ENCODE measurements at regions not wholly inside any gene's neighbourhood (a gene's known extent, or its start where the extent isn't known, plus 50 kb on each side); places are given as distances from the start of the nearest gene placed in this dataset.

GRCh38 chr9:11893331-11893730 lies 799.9 kb upstream of the TYRP1 start:
- no peak overlapping the region for H3K27ac Mint-ChIP-seq
- no peaks in the 10 kb centered on the region for H3K36me3 Mint-ChIP-seq
- DNase-seq (ENCODE audit: low spot score in 2 of 2) = no peak
- peaks cover 29% of the 10 kb centered on the region for H3K9me3 Mint-ChIP-seq
- no peaks in the 10 kb centered on the region for H3K4me1 Mint-ChIP-seq
- no peak overlapping the region for H3K4me3 Mint-ChIP-seq
- no peak for ATAC-seq

GRCh38 chr9:11894136-11894535 lies 799.0 kb upstream of the TYRP1 start:
- H3K4me3 Mint-ChIP-seq = no peak overlapping the region
- no peaks in the 10 kb centered on the region for H3K4me1 Mint-ChIP-seq
- H3K9me3 Mint-ChIP-seq = peaks cover 29% of the 10 kb centered on the region
- no peak for DNase-seq (ENCODE audit: low spot score in 2 of 2)
- H3K27ac Mint-ChIP-seq = no peak overlapping the region
- ATAC-seq = no peak
- no peaks in the 10 kb centered on the region for H3K36me3 Mint-ChIP-seq

GRCh38 chr9:11902610-11903009 lies 790.6 kb upstream of the TYRP1 start:
- Mint-ChIP-seq H3K9me3 (peaks cover 8% of the 10 kb centered on the region), H3K36me3 (no peaks in the 10 kb centered on the region), H3K27ac (no peak overlapping the region), H3K4me1 (no peaks in the 10 kb centered on the region), H3K4me3 (no peak overlapping the region)
- DNase-seq (ENCODE audit: low spot score in 2 of 2) (no peak), ATAC-seq (no peak)

GRCh38 chr9:11915699-11916098 lies 777.5 kb upstream of the TYRP1 start:
- Mint-ChIP-seq H3K4me1 (no peaks in the 10 kb centered on the region), H3K4me3 (no peak overlapping the region), H3K36me3 (no peaks in the 10 kb centered on the region), H3K27ac (no peak overlapping the region), H3K9me3 (peaks cover 21% of the 10 kb centered on the region)
- DNase-seq (ENCODE audit: low spot score in 2 of 2) = no peak
- no peak for ATAC-seq

- no peak overlapping the region for H3K4me3 Mint-ChIP-seq
- H3K36me3 Mint-ChIP-seq = no peaks in the 10 kb centered on the region
- peaks cover 13% of the 10 kb centered on the region for H3K9me3 Mint-ChIP-seq
- DNase-seq (ENCODE audit: low spot score in 2 of 2) (no peak), ATAC-seq (no peak)
- H3K27ac Mint-ChIP-seq = no peak overlapping the region
- no peaks in the 10 kb centered on the region for H3K4me1 Mint-ChIP-seq
These were observed 764.3 kb upstream of the TYRP1 start for GRCh38 chr9:11928871-11929321.

GRCh38 chr9:11931109-11931508 lies 762.1 kb upstream of the TYRP1 start:
- no peak for DNase-seq (ENCODE audit: low spot score in 2 of 2)
- Mint-ChIP-seq H3K36me3 (no peaks in the 10 kb centered on the region), H3K4me3 (no peak overlapping the region), H3K9me3 (peaks cover 16% of the 10 kb centered on the region), H3K27ac (no peak overlapping the region), H3K4me1 (no peaks in the 10 kb centered on the region)
- ATAC-seq = no peak

GRCh38 chr9:11931751-11932150 lies 761.4 kb upstream of the TYRP1 start:
- Mint-ChIP-seq H3K4me1 (no peaks in the 10 kb centered on the region), H3K4me3 (no peak overlapping the region), H3K36me3 (no peaks in the 10 kb centered on the region), H3K9me3 (peaks cover 20% of the 10 kb centered on the region), H3K27ac (no peak overlapping the region)
- no peak for DNase-seq (ENCODE audit: low spot score in 2 of 2)
- ATAC-seq = no peak

GRCh38 chr9:11933926-11934325 lies 759.3 kb upstream of the TYRP1 start:
- DNase-seq (ENCODE audit: low spot score in 2 of 2) = no peak

GRCh38 chr9:11946531-11946930 lies 746.7 kb upstream of the TYRP1 start:
- Mint-ChIP-seq H3K4me1 (no peaks in the 10 kb centered on the region), H3K9me3 (peaks cover 21% of the 10 kb centered on the region), H3K4me3 (no peak overlapping the region), H3K36me3 (no peaks in the 10 kb centered on the region), H3K27ac (no peak overlapping the region)
- no peak for DNase-seq (ENCODE audit: low spot score in 2 of 2)
- ATAC-seq = no peak

More at GRCh38 chr9:11933926-11934325, 759.3 kb upstream of the TYRP1 start:
- ATAC-seq = no peak
- Mint-ChIP-seq H3K9me3 (peaks cover 19% of the 10 kb centered on the region), H3K4me3 (no peak overlapping the region), H3K36me3 (no peaks in the 10 kb centered on the region), H3K27ac (no peak overlapping the region), H3K4me1 (no peaks in the 10 kb centered on the region)

GRCh38 chr9:11962327-11962726 lies 730.9 kb upstream of the TYRP1 start:
- Mint-ChIP-seq H3K27ac (no peak overlapping the region), H3K4me1 (no peaks in the 10 kb centered on the region)

GRCh38 chr9:11966786-11967185 lies 726.4 kb upstream of the TYRP1 start:
- Mint-ChIP-seq H3K36me3 (no peaks in the 10 kb centered on the region), H3K4me3 (no peak overlapping the region), H3K4me1 (no peaks in the 10 kb centered on the region), H3K9me3 (peaks cover 26% of the 10 kb centered on the region), H3K27ac (no peak overlapping the region)
- no peak for DNase-seq (ENCODE audit: low spot score in 2 of 2)
- ATAC-seq = no peak

More at GRCh38 chr9:11962327-11962726, 730.9 kb upstream of the TYRP1 start:
- Mint-ChIP-seq H3K4me3 (no peak overlapping the region), H3K9me3 (peaks cover 31% of the 10 kb centered on the region), H3K36me3 (no peaks in the 10 kb centered on the region)
- DNase-seq (ENCODE audit: low spot score in 2 of 2) (no peak), ATAC-seq (no peak)

GRCh38 chr9:11968631-11969030 lies 724.6 kb upstream of the TYRP1 start:
- Mint-ChIP-seq H3K27ac (no peak overlapping the region), H3K9me3 (peaks cover 28% of the 10 kb centered on the region), H3K4me1 (no peaks in the 10 kb centered on the region), H3K36me3 (no peaks in the 10 kb centered on the region), H3K4me3 (no peak overlapping the region)
- ATAC-seq (no peak), DNase-seq (ENCODE audit: low spot score in 2 of 2) (no peak)

GRCh38 chr9:11973011-11973410 lies 720.2 kb upstream of the TYRP1 start:
- H3K36me3 Mint-ChIP-seq = no peaks in the 10 kb centered on the region
- DNase-seq (ENCODE audit: low spot score in 2 of 2) (no peak), ATAC-seq (no peak)
- H3K4me3 Mint-ChIP-seq = no peak overlapping the region
- no peaks in the 10 kb centered on the region for H3K4me1 Mint-ChIP-seq
- H3K27ac Mint-ChIP-seq = no peak overlapping the region
- peaks cover 13% of the 10 kb centered on the region for H3K9me3 Mint-ChIP-seq

- H3K4me1 Mint-ChIP-seq = no peaks in the 10 kb centered on the region
- H3K4me3 Mint-ChIP-seq = no peak overlapping the region
- DNase-seq (ENCODE audit: low spot score in 2 of 2) (no peak), ATAC-seq (no peak)
- no peaks in the 10 kb centered on the region for H3K36me3 Mint-ChIP-seq
- H3K27ac Mint-ChIP-seq = no peak overlapping the region
- H3K9me3 Mint-ChIP-seq = peaks cover 13% of the 10 kb centered on the region
These were observed 719.7 kb upstream of the TYRP1 start for GRCh38 chr9:11973511-11973910.

- H3K27ac Mint-ChIP-seq = no peak overlapping the region
- no peak for DNase-seq (ENCODE audit: low spot score in 2 of 2)
- no peaks in the 10 kb centered on the region for H3K4me1 Mint-ChIP-seq
- peaks cover 16% of the 10 kb centered on the region for H3K9me3 Mint-ChIP-seq
- no peak overlapping the region for H3K4me3 Mint-ChIP-seq
- no peak for ATAC-seq
- H3K36me3 Mint-ChIP-seq = no peaks in the 10 kb centered on the region
These were observed 700.3 kb upstream of the TYRP1 start for GRCh38 chr9:11992866-11993265.

- Mint-ChIP-seq H3K9me3 (peaks cover 30% of the 10 kb centered on the region), H3K27ac (no peak overlapping the region)
- ATAC-seq = no peak
These were observed 678.7 kb upstream of the TYRP1 start for GRCh38 chr9:12014488-12014887.

GRCh38 chr9:12054235-12054634 lies 639.0 kb upstream of the TYRP1 start:
- Mint-ChIP-seq H3K9me3 (peaks cover 34% of the 10 kb centered on the region), H3K4me3 (no peak overlapping the region), H3K4me1 (no peaks in the 10 kb centered on the region), H3K36me3 (no peaks in the 10 kb centered on the region), H3K27ac (no peak overlapping the region)
- DNase-seq (ENCODE audit: low spot score in 2 of 2) (no peak), ATAC-seq (no peak)

More at GRCh38 chr9:12014488-12014887, 678.7 kb upstream of the TYRP1 start:
- no peak for DNase-seq (ENCODE audit: low spot score in 2 of 2)
- Mint-ChIP-seq H3K4me1 (no peaks in the 10 kb centered on the region), H3K36me3 (no peaks in the 10 kb centered on the region), H3K4me3 (no peak overlapping the region)
